Epithelial cell of esophagus (primary cell): ENCODE measurements at regions not wholly inside any gene's neighbourhood (a gene's known extent, or its start where the extent isn't known, plus 50 kb on each side); places are given as distances from the start of the nearest gene placed in this dataset.

Experiments used
- DNase-seq: peaks from one replicate; pipeline ENCODE4 v3.0.0; 2010; ENCODE audit warnings: low read depth
- H3K4me3 ChIP-seq: 2 replicates; pipeline ENCODE4 v1.5.1; 2011; ENCODE audit warnings: mild to moderate bottlenecking, low read length, control low read depth
- CTCF ChIP-seq: IDR thresholded peaks from 2 replicates; pipeline ENCODE4 v1.5.1; 2011; ENCODE audit warnings: low read depth, mild to moderate bottlenecking, low read length, control low read depth, inconsistent platforms; ENCODE audit not compliant: insufficient read depth; ENCODE audit errors: missing control alignments

GRCh38 chr3:55352668-55353067 is 134.4 kb downstream of the WNT5A start:
- DNase-seq = no peak
- no peak for TF ChIP-seq CTCF

GRCh38 chr3:55349851-55350250 is 137.3 kb downstream of the WNT5A start:
- no peak overlapping the region for H3K4me3 ChIP-seq
- no peak for DNase-seq
- TF ChIP-seq CTCF = no peak

More at GRCh38 chr3:55352668-55353067, 134.4 kb downstream of the WNT5A start:
- H3K4me3 ChIP-seq = no peak overlapping the region

- no peak overlapping the region for H3K4me3 ChIP-seq
- no peak for DNase-seq
- no peak for TF ChIP-seq CTCF
Observed at GRCh38 chr3:55343486-55344357, 143.4 kb downstream of the WNT5A start.

GRCh38 chr3:55341502-55342031 is 145.5 kb downstream of the WNT5A start:
- TF ChIP-seq CTCF = no peak
- no peak overlapping the region for H3K4me3 ChIP-seq
- DNase-seq = no peak

DNA sequence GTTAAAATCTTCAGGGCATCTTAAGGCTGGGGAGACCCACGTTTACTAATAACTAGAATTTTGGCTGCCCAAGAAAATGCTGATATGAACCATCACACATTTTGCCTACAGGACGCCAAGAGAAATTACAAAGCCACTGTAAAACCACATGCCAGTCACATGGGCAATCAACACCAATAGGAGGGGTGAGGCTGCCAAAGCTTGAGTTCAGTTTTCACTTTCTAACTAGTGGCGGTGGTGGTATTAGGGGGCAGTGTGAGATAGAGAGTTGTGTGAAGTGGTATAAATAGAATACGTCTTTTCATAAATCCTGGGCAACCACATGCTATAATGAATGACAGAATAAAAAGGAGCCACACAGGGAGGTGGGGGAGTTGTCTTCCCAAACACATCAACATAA is 147.3 kb downstream of the WNT5A start:
- no peak for TF ChIP-seq CTCF
- no peak for DNase-seq
- no peak overlapping the region for H3K4me3 ChIP-seq

DNA sequence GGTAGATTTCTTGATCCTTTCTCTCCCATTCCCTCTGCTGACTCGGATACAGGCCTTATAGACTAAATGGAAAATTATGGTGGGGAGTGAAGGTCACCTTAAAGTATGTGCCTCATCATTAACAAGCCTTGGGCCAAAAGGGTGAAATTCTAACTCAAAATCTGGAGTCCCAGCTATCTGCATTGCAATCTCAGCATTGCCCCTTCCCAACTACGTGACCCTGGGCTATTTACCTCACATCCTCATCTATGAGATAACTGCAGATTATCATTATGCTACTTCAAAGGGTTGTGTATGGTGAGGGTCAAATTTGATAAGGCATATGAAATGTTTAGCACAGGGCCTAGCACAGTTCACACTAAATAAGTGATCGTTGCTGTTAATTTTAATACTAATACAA is 147.7 kb downstream of the WNT5A start:
- TF ChIP-seq CTCF = no peak
- DNase-seq = no peak
- H3K4me3 ChIP-seq = no peak overlapping the region

DNA sequence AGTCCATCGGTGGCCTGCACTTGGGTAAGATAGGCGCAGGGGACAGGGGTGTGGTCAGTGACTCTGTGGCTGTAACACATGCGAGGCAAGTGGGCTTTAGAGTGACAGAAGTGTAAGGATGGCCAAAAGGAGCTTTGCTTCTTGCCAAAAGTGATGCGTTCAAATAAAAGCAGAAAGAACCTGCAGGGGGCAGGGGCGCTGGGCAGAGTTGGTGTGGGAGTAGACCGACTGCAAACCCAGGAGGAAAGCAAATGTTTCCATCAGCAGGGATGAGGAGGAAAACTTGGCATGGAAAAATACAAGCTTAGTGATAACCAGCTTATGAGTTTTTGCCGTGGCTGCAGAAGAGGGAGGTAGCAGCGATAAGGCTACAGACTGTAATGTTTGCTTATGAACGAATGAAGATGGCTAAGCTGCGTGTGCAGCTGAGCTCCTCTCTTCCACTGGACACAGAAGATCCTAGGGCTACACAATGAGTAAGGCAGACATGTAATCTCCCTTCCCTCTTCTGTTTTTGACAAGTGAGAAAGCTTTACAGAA is 149.4 kb downstream of the WNT5A start:
- TF ChIP-seq CTCF = no peak
- no peak for DNase-seq
- no peak overlapping the region for H3K4me3 ChIP-seq
